ENCODE measurements at regions not wholly inside any gene's neighbourhood (a gene's known extent, or its start where the extent isn't known, plus 50 kb on each side); places are given as distances from the start of the nearest gene placed in this dataset.
"Not testable (repeated sequence)": the region's sequence is repeated elsewhere in the genome, so short reads cannot be mapped to it uniquely, and the experiment has no call there.

DNA sequence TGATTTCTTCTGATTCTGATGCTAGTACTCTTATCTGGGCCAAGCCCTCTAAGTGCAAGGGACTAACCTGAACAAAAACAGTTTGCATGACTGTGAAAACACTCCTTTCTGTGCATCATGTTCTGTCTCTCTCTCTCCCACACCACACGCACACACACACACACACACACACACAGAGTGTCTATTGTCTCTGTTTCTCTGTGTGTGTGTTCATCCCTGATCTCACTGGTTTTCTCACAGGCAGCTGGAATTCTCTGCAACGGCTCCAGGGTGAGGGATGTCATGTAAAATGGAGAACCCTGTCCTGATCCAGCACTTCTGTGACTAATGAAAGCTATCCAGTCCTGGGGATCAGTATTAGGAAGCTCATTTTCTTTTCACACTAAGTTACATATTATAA lies 453.1 kb upstream of the RGMB start:
- TF ChIP-seq POU2F2 (IDR thresholded peaks at IDR 0.05; ENCODE audit: low read depth, low read length) (no peak), SPI1 (IDR thresholded peaks at IDR 0.05; ENCODE audit: low read depth, low read length) (no peak), POLR2AphosphoS5 (IDR thresholded peaks at IDR 0.05; ENCODE audit: low read depth, low read length) (no peak), POLR2A (IDR thresholded peaks at IDR 0.05; ENCODE audit: low read depth, low read length) (no peak), TAF1 (IDR thresholded peaks at IDR 0.05; ENCODE audit: low read depth, low read length) (no peak)
- no peak for FAIRE-seq
- no peak for DNase-seq (ENCODE audit: insufficient read length, low spot score)

GRCh38 chr5:98321361-98321760 lies 452.1 kb upstream of the RGMB start:
- no peak for TF ChIP-seq POU2F2 (IDR thresholded peaks at IDR 0.05; ENCODE audit: low read depth, low read length)
- TF ChIP-seq POLR2AphosphoS5 (IDR thresholded peaks at IDR 0.05; ENCODE audit: low read depth, low read length), result no peak
- TF ChIP-seq TAF1 (IDR thresholded peaks at IDR 0.05; ENCODE audit: low read depth, low read length), result no peak
- TF ChIP-seq SPI1 (IDR thresholded peaks at IDR 0.05; ENCODE audit: low read depth, low read length), result no peak
- no peak for TF ChIP-seq POLR2A (IDR thresholded peaks at IDR 0.05; ENCODE audit: low read depth, low read length)
- TF ChIP-seq PAX5 (IDR thresholded peaks at IDR 0.05; ENCODE audit: insufficient read depth, low read length, severe bottlenecking), result no peak
- DNase-seq (ENCODE audit: insufficient read length, low spot score), result no peak
- no peak for FAIRE-seq

DNA sequence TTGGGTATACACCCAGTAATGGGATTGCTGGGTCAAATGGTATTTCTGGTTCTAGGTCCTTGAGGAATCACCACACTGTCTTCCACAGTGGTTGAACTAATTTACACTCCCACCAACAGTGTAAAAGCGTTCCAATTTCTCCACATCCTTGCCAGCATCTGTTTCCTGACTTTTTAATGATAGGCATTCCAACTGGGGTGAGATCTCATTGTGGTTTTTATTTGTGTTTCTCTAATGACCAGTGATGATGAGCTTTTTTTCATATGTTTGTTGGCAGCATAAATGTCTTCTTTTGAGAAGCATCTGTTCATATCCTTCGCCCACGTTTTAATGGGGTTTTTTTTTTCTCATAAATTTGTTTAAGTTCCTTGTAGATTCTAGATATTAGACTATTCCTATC lies 448.3 kb upstream of the RGMB start:
- DNase-seq (ENCODE audit: insufficient read length, low spot score); FAIRE-seq: not testable (repeated sequence)

DNA sequence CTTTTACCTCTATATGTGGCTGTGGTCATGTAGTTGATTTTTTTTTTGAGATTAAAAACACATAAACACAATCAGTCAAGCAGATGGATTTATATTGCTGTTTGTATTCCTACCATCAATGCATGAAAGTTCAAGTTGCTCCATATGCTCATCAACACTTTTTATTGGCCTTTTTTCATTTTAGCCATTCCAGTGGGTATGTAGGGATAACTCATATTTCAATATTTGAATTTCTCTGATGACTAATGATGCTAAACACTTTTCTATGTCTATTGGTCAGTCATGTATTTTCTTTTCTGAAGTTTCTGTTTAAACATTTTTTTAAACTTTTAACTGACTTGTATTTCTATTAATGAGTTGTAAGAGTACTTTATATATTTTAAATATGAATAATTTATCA lies 445.4 kb upstream of the RGMB start:
- no peak for TF ChIP-seq POLR2AphosphoS5 (IDR thresholded peaks at IDR 0.05; ENCODE audit: low read depth, low read length)
- TF ChIP-seq SPI1 (IDR thresholded peaks at IDR 0.05; ENCODE audit: low read depth, low read length), result no peak
- no peak for TF ChIP-seq POU2F2 (IDR thresholded peaks at IDR 0.05; ENCODE audit: low read depth, low read length)
- TF ChIP-seq PAX5 (IDR thresholded peaks at IDR 0.05; ENCODE audit: insufficient read depth, low read length, severe bottlenecking), result no peak
- no peak for TF ChIP-seq TAF1 (IDR thresholded peaks at IDR 0.05; ENCODE audit: low read depth, low read length)
- TF ChIP-seq POLR2A (IDR thresholded peaks at IDR 0.05; ENCODE audit: low read depth, low read length), result no peak
- FAIRE-seq (no peak), DNase-seq (ENCODE audit: insufficient read length, low spot score) (no peak)

- DNase-seq (ENCODE audit: insufficient read length, low spot score) (no peak), FAIRE-seq (no peak)
- TF ChIP-seq PAX5 (IDR thresholded peaks at IDR 0.05; ENCODE audit: insufficient read depth, low read length, severe bottlenecking), result no peak
- TF ChIP-seq POU2F2 (IDR thresholded peaks at IDR 0.05; ENCODE audit: low read depth, low read length), result no peak
- TF ChIP-seq POLR2A (IDR thresholded peaks at IDR 0.05; ENCODE audit: low read depth, low read length), result no peak
- no peak for TF ChIP-seq TAF1 (IDR thresholded peaks at IDR 0.05; ENCODE audit: low read depth, low read length)
- TF ChIP-seq POLR2AphosphoS5 (IDR thresholded peaks at IDR 0.05; ENCODE audit: low read depth, low read length), result no peak
- TF ChIP-seq SPI1 (IDR thresholded peaks at IDR 0.05; ENCODE audit: low read depth, low read length), result no peak
These were observed 442.6 kb upstream of the RGMB start for GRCh38 chr5:98330871-98331270.

DNA sequence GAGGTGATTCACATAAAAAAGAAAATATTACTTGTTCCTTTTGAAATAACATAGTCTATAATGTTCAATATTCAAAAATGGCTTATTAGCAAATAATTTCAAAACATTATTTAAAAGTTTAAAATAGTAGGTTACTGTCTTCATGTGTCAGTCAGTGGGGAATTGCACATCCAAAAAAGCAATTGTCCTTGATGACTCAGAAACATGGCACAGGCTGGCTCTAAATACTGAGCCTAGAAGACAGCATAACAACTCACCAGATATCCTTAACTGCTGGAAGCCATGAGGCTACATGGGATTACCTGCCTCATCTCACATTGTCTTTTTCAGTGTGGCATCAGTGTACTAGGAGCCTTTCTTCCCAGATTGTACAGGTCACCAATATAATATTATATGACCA lies 439.5 kb upstream of the RGMB start:
- DNase-seq (ENCODE audit: insufficient read length, low spot score), result no peak
- no peak for TF ChIP-seq PAX5 (IDR thresholded peaks at IDR 0.05; ENCODE audit: insufficient read depth, low read length, severe bottlenecking)
- TF ChIP-seq SPI1 (IDR thresholded peaks at IDR 0.05; ENCODE audit: low read depth, low read length), result no peak
- no peak for TF ChIP-seq TAF1 (IDR thresholded peaks at IDR 0.05; ENCODE audit: low read depth, low read length)
- TF ChIP-seq POLR2AphosphoS5 (IDR thresholded peaks at IDR 0.05; ENCODE audit: low read depth, low read length), result no peak
- TF ChIP-seq POU2F2 (IDR thresholded peaks at IDR 0.05; ENCODE audit: low read depth, low read length), result no peak
- no peak for TF ChIP-seq POLR2A (IDR thresholded peaks at IDR 0.05; ENCODE audit: low read depth, low read length)
- no peak for FAIRE-seq

GRCh38 chr5:98334946-98335345 lies 438.5 kb upstream of the RGMB start:
- TF ChIP-seq TAF1 (IDR thresholded peaks at IDR 0.05; ENCODE audit: low read depth, low read length) (no peak), SPI1 (IDR thresholded peaks at IDR 0.05; ENCODE audit: low read depth, low read length) (no peak), POU2F2 (IDR thresholded peaks at IDR 0.05; ENCODE audit: low read depth, low read length) (no peak), POLR2AphosphoS5 (IDR thresholded peaks at IDR 0.05; ENCODE audit: low read depth, low read length) (no peak), PAX5 (IDR thresholded peaks at IDR 0.05; ENCODE audit: insufficient read depth, low read length, severe bottlenecking) (no peak), POLR2A (IDR thresholded peaks at IDR 0.05; ENCODE audit: low read depth, low read length) (no peak)
- no peak for DNase-seq (ENCODE audit: insufficient read length, low spot score)
- no peak for FAIRE-seq

- TF ChIP-seq POLR2A (IDR thresholded peaks at IDR 0.05; ENCODE audit: low read depth, low read length), result no peak
- no peak for TF ChIP-seq SPI1 (IDR thresholded peaks at IDR 0.05; ENCODE audit: low read depth, low read length)
- TF ChIP-seq PAX5 (IDR thresholded peaks at IDR 0.05; ENCODE audit: insufficient read depth, low read length, severe bottlenecking), result no peak
- TF ChIP-seq TAF1 (IDR thresholded peaks at IDR 0.05; ENCODE audit: low read depth, low read length), result no peak
- no peak for TF ChIP-seq POLR2AphosphoS5 (IDR thresholded peaks at IDR 0.05; ENCODE audit: low read depth, low read length)
- no peak for TF ChIP-seq POU2F2 (IDR thresholded peaks at IDR 0.05; ENCODE audit: low read depth, low read length)
- no peak for FAIRE-seq
- no peak for DNase-seq (ENCODE audit: insufficient read length, low spot score)
These were observed 434.2 kb upstream of the RGMB start for GRCh38 chr5:98339141-98339848.

DNA sequence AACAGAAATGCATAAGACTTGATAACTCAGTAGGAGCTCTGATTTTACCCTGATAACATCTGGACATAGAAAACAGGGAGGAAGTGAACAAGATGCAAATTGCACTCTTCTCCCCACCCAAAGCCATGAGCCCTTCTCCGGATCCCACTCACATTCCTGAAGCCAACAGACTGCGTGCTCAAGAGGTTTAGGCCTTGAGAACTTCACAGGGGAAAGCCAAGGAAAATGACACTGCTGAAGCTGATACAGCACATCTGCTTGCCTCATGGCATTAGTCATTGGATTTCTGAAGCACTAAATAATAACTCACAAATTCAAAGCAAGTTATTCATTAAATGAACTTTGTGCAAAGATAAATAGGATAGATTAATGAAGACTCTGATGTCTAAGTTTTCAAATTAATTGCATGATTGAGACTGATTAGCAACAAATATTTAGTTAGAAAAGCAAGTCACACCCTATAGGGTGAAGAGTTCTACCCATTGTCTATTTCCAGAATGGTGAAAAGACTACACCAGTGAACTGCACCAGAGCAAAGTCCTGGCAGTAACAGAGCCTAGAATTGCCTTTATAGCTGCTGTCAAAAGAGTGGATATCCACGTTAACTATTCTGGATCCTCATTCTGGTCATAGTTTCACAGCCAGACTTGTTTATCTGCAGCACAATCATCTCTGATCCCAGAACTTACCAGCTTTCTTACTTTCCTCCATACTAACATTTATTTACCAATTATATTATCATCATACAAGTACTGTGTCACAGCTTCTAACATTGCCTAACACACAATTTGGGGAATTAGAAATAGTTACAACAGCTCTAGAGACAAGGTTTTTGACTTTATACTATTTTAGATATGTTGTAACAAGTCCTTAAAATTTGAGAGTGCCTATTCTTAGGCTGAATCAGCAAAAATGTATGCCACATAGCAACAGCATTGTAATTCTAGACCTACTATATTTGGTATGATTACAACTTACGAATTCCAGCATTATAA lies 432.1 kb upstream of the RGMB start:
- TF ChIP-seq POU2F2 (IDR thresholded peaks at IDR 0.05; ENCODE audit: low read depth, low read length), result no peak
- TF ChIP-seq TAF1 (IDR thresholded peaks at IDR 0.05; ENCODE audit: low read depth, low read length), result no peak
- TF ChIP-seq POLR2A (IDR thresholded peaks at IDR 0.05; ENCODE audit: low read depth, low read length), result no peak
- FAIRE-seq, result no peak
- no peak for DNase-seq (ENCODE audit: insufficient read length, low spot score)

DNA sequence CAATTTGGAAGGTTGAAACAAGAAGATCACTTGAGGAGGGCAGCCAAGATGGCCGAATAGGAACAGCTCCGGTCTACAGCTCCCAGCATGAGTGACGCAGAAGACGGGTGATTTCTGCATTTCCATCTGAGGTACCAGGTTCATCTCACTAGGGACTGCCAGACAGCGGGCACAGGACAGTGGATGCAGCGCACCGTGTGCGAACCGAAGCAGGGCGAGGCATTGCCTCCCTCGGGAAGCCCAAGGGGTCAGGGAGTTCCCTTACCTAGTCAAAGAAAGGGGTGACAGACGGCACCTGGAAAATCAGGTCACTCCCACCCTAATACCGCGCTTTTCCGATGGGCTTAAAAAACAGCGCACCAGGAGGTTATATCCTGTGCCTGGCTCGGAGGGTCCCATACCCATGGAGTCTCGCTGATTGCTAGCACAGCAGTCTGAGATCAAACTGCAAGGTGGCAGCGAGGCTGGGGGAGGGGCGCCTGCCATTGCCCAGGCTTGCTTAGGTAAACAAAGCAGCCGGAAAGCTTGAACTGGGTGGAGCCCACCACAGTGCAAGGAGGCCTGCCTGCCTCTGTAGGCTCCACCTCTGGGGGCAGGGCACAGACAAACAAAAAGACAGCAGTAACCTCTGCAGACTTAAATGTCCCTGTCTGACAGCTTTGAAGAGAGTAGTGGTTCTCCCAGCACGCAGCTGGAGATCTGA lies 430.4 kb upstream of the RGMB start:
- not testable (repeated sequence) for FAIRE-seq

More for the DNA sequence above, 430.4 kb upstream of the RGMB start:
- DNase-seq (ENCODE audit: insufficient read length, low spot score), result not testable (repeated sequence)
